Neural crest cell (in vitro differentiated cells): ENCODE measurements at regions not wholly inside any gene's neighbourhood (a gene's known extent, or its start where the extent isn't known, plus 50 kb on each side); places are given as distances from the start of the nearest gene placed in this dataset.

Experiments
- DNase-seq: peaks from one replicate; pipeline ENCODE4 v3.0.0; 2021; ENCODE audit warnings: low read depth, mixed read lengths, low spot score
- H3K27ac Mint-ChIP-seq: one replicate; pipeline ENCODE4 v1.8.0; 2021; ENCODE audit warnings: mild to moderate bottlenecking, mixed read lengths; ENCODE audit not compliant: unreplicated experiment
- H3K27me3 Mint-ChIP-seq: 2 replicates; pipeline ENCODE4 v1.8.0; 2021; ENCODE audit warnings: low read depth, mild to moderate bottlenecking, mixed read lengths
- H3K36me3 Mint-ChIP-seq: 2 replicates; pipeline ENCODE4 v1.8.0; 2021; ENCODE audit warnings: low read depth, mild to moderate bottlenecking, mixed read lengths
- H3K4me1 Mint-ChIP-seq: 2 replicates; pipeline ENCODE4 v1.8.0; 2021; ENCODE audit warnings: mixed read lengths
- H3K4me3 Mint-ChIP-seq: one replicate; pipeline ENCODE4 v1.8.0; 2021; ENCODE audit warnings: mild to moderate bottlenecking, mixed read lengths
- H3K9me3 Mint-ChIP-seq: 2 replicates; pipeline ENCODE4 v1.8.0; 2021; ENCODE audit warnings: mixed read lengths
- CTCF ChIP-seq: fragments of 200-600 bp; sonication (generic); conservative IDR thresholded peaks from 2 replicates; pipeline ENCODE4 v1.5.0; 2021; ENCODE audit warnings: antibody characterized with exemption, mild to moderate bottlenecking

GRCh38 chr5:99122976-99123375 is 194.2 kb upstream of the CHD1 start:
- H3K27ac Mint-ChIP-seq = no peak overlapping the region
- no peaks in the 10 kb centered on the region for H3K36me3 Mint-ChIP-seq
- no peak for DNase-seq
- no peaks in the 10 kb centered on the region for H3K9me3 Mint-ChIP-seq
- TF ChIP-seq CTCF = no peak
- H3K27me3 Mint-ChIP-seq = no peaks in the 10 kb centered on the region
- no peak overlapping the region for H3K4me3 Mint-ChIP-seq
- no peaks in the 10 kb centered on the region for H3K4me1 Mint-ChIP-seq

GRCh38 chr5:99119326-99119725 is 190.5 kb upstream of the CHD1 start:
- H3K27me3 Mint-ChIP-seq = peaks cover 3% of the 10 kb centered on the region
- no peak for TF ChIP-seq CTCF
- H3K4me3 Mint-ChIP-seq = no peak overlapping the region
- DNase-seq = no peak
- no peaks in the 10 kb centered on the region for H3K36me3 Mint-ChIP-seq
- no peaks in the 10 kb centered on the region for H3K9me3 Mint-ChIP-seq
- no peaks in the 10 kb centered on the region for H3K4me1 Mint-ChIP-seq
- H3K27ac Mint-ChIP-seq = no peak overlapping the region

GRCh38 chr5:99116526-99116925 is 187.7 kb upstream of the CHD1 start:
- Mint-ChIP-seq H3K9me3 (no peaks in the 10 kb centered on the region), H3K4me1 (no peaks in the 10 kb centered on the region), H3K4me3 (no peak overlapping the region), H3K36me3 (no peaks in the 10 kb centered on the region), H3K27ac (no peak overlapping the region), H3K27me3 (peaks cover 3% of the 10 kb centered on the region)
- DNase-seq = no peak
- TF ChIP-seq CTCF = no peak

- Mint-ChIP-seq H3K9me3 (no peaks in the 10 kb centered on the region), H3K4me3 (no peak overlapping the region), H3K27me3 (peaks cover 4% of the 10 kb centered on the region), H3K36me3 (no peaks in the 10 kb centered on the region), H3K4me1 (no peaks in the 10 kb centered on the region), H3K27ac (no peak overlapping the region)
- no peak for TF ChIP-seq CTCF
- no peak for DNase-seq
Observed at GRCh38 chr5:99109894-99110293, 181.1 kb upstream of the CHD1 start.

GRCh38 chr5:99105216-99105615 is 176.4 kb upstream of the CHD1 start:
- no peak for TF ChIP-seq CTCF

More at GRCh38 chr5:99105216-99105615, 176.4 kb upstream of the CHD1 start:
- no peak overlapping the region for H3K4me3 Mint-ChIP-seq
- peaks cover 19% of the 10 kb centered on the region for H3K27me3 Mint-ChIP-seq
- DNase-seq = no peak
- H3K27ac Mint-ChIP-seq = no peak overlapping the region
- H3K9me3 Mint-ChIP-seq = no peaks in the 10 kb centered on the region
- H3K4me1 Mint-ChIP-seq = no peaks in the 10 kb centered on the region
- no peaks in the 10 kb centered on the region for H3K36me3 Mint-ChIP-seq
